ENCODE measurements at regions not wholly inside any gene's neighbourhood (a gene's known extent, or its start where the extent isn't known, plus 50 kb on each side); places are given as distances from the start of the nearest gene placed in this dataset.

DNA sequence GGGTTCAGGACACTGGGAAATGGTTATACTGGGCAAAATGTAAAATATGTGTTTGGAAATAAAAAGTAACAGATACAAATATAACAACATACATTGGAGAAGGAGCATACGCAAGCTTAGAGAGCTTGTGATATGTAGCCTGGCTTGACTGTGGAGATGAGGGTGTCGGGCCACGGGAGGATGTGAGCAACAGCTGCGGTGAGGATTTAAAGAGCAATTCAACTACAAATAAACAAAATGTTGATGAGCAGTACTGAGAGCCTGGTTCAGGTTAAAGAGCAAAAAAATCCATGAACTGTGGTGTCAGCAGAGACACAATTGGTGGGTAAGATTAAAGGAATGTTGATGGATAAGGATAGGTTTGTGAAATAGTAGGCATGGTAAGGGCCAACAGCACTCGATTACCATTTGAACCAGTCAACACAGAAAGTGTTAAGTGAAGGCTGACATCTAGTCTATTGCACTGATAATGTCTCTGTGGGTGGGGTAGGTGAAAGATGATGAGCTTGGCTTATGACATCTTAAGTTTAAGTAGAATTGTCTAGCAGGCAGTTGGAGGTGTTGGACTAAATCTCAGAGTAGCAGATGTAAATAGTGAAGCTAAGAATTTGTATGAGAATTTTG lies 723.2 kb downstream of the EPM2A start:
- DNase-seq, result no peak

DNA sequence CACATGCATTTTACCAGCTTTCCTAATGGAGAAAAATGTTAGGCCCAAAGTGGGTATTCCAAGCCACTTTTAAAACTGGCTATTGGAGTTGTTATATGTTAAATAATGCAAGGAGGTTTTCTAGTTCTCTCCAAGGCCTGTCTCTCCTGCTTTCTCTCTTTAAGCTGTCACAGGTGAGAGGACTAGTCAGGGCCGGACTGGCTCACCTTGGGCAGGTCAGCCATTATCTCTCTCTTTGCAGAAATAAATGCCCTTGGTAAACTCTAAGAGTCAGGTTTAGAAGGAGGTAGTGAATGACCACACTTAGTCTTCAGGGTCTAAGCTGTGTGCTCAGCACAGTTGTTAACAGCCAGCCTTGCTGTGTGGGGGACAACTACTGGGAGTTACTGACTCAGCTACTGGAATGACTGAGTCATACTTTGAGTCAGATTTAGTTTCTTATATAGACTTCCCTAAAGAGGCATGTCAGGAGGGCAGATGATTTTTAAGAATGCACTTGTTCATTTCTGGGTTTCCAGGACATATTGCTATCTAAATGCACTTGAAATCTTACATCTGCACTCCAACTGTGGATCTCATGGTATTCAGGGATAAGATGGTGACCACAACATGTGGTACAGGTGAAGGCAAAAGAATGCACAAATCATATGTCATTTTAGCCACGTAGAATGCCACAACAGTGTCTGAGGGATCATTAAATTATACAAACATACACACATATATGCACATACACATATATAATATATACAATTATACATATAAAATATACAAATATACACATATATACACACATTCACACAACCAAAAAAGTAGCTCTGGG lies 719.4 kb downstream of the EPM2A start:
- DNase-seq, result peak; percentile 63

DNA sequence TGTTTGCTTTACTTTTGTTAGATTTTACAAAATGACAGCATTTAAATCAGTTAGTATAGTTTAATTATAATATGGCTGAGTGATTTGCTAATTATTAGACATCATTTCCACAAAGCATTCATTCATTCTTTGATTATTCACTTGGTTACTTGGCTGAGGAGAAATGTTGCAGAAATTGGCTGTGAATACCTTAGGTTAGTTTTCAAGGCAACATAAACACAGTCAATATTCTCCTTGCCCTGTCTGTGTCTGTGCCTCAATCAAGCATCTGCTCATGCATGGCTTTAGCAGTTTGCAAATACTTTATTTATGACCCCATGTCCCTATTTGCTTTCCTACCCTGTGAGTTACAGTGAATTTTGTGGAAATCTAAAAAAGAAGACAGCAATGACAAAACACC lies 718.3 kb downstream of the EPM2A start:
- no peak for DNase-seq

DNA sequence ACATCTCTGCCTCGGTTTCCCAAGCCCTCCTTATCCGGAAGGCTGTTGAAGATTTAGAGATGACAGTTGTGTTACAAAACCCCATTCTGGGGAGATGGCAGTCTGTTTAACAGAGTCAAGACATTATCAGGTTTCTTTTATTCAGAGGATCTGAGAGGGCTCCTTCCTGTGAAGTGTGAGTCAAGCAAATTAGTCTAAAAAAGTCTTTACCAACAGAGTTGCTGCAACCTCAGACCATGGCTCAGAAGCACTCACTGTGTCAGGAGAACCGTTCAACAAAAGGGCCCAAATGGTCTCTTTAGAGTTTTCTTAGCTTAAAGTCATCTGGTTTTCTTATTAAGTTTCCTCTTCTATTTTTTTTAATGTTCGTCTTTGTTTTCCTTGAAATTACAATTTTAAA lies 717.8 kb downstream of the EPM2A start:
- DNase-seq, result no peak

DNA sequence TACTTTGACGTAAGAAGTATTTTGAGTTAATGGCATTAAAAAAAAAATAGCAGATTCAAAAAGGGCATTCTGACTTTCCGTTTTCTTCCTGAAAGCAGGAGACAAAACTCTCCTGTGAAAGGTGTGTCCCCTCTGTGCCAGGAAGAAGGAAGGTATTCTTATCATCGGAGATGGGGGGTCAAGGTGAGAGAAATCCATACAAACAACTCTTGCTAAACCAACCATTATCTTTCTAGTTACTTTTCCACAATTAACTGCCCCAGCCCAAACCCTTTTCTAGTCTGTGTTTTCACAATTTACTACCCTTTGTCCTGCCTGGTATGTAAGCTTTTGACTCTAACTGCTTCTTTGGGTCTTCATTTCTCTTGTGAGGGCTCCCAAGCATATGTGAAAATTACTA lies 717.3 kb downstream of the EPM2A start:
- no peak for DNase-seq

DNA sequence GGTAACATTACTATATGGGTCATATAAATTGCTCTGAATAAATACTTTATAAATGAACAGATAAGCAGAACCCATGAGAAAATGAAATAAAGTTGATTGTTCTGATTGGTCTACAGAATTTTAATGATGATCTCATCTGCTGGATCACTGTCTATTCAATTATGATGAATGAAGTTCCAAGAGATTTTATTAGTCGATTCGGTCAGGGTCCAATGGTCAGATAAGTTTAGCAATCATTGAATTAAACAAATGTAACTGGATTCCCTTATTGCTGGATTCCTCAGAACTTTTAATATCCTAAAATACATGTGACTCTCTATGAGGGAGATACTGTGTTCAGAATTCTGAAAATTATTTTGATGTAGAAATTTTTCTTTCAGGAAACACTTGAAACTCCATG lies 715.2 kb downstream of the EPM2A start:
- no peak for DNase-seq

DNA sequence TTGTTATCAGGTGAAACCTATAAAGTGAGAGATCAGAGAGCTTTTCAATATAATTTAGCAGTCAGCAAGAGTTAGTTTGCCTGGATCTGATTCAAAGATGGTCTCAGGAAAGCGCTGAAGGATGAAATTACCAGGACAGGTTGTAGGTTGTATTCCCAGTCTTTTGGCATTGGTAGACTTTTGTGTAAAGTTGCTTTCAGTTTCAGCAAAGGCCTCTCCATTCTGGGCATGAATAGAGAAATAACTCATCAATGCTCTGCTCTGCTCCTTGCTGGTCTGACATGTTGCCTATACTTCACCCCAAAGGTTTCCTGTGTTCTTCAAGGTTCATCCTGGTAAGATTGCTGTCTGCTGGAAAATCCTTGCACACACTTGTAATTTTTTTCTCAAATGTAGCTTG lies 714.8 kb downstream of the EPM2A start:
- DNase-seq, result no peak

DNA sequence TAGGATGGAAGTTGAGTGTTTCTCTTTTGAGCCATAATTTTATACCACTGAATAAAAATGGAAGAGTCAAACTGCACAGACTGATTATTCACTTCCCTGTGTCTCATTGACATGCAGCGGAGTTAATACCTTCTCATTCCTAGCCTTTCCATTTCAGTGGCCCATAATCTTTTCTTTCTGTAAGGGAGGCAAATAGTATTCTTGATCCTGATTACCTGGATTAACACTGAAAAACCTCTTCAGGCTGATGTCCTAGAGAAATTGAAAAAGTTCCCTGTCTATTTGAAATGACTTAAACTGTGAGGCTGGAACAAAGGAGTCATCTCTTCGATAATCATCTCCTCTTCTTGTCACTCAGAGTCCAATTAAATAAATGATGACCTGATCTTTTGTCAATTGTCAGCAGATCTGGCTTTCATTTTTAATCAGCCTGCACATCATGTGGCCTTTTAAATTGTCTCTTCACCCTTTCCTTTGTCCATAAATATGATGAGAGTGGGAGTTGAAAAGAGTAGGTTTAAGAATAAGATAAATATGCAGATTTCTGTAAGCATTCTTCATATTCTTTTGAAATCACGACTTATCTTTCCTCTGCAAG lies 713.0 kb downstream of the EPM2A start:
- DNase-seq, result no peak

DNA sequence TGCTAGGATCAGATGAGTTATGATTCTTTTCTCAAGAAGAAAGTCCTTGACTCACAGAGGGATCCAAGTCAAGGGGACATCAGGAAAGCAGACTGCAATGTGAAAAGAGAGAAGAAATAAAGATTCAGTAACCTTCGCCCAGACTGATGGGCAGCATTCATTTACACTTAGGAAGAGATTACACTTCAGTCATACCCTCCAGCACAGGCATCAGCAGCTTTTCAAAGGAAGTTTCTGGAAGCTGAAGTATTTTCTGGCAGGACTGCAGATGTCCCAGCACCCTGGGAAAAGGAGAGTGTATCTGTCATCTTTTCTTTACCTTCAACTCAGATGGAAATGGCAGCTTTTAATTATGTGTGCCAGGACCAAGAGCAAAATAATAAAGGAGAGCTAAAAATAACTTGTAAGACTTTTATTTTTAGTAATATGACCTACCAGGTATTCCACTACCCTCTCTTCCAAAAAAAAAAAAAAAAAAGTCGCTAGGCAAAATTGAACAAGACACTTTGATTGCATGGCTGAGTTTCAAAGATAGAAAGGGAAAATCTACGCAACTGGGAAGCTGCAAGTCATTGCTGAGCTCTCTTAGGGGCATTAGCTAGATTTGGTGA lies 712.1 kb downstream of the EPM2A start:
- no peak for DNase-seq

DNA sequence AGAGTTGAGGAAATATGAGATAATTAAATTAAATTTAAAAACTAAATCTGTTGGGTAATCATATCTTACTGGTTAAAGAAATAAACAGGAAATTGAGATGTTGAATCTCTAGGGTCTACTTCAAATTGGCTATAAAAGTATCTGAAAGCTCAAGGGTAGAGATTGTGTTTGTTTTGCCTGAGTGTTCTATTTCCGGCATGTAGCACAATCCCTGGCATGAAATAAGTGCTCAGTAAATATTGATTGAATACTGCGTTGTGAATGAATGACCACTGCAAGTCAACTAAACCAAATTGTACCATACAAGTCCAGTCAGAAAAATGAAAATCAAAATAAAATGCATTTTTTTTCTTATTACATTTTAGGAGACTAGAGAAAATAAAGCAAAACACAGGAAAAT lies 709.8 kb downstream of the EPM2A start:
- DNase-seq, result no peak

DNA sequence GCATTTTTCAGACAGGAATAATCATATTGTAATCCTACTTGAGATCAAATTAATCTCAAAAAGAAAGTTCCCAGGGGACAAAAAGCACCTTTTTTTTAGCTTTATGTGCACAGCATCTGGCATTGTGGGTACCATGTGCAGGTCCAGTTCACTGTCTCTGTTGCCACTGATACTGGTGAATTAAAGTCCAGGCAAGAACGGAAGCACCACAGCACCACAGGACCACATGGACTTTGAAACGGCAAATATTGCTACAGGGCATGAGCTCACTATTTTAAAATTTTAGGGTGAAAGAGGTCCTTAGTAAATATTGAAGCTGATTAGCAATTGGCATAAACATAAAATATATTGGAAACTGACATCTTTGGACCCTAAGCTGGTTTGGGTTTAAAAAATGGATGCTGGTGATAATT lies 709.0 kb downstream of the EPM2A start:
- DNase-seq, result no peak

DNA sequence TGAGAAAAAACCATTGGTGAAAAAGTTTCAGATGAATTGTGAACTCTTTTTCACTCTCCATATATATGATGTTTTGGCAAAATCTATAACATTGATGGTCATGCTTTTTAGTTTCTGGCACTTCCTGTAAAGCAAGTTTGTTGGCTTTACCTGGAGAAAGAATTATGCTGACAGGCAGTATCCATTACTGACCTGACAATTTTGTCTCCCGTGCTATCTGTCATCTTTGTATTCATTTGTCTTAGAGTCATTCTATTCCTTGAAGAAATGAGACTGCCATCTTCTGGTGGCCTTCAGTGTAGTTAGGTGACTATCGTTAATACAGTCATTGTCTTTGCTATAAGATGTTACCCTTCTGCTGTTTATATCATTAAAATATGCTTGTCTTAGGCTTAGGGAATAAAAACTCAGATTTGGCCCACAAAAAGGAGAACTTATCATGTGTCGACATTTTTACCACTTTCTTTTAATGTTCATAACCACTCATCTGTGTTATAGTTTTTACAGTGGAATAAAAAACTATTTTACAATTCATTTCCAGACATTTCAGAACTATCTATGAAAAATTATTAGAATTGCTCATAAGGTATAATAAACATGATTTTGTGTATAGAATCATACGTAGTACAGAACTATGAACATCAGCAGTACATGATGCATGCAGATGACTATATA lies 707.0 kb downstream of the EPM2A start:
- no peak for DNase-seq

DNA sequence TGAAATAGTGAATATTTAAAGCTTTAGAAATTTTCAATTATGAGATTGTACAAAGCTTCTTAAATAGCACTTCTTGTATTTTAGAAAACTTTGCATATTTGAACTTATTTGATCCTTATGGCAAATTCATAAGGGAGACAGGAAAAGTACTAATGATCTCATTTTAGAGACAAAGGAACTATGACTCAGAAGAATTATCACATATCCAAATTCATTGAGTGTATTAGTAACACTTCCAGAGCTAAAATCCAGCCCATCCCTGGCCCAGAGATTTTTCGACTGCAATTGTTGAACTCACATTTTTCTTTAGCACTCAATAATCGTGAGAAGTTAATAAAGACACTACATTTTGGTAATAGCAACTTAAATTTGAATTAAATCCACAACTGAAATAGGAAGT lies 704.3 kb downstream of the EPM2A start:
- no peak for DNase-seq

DNA sequence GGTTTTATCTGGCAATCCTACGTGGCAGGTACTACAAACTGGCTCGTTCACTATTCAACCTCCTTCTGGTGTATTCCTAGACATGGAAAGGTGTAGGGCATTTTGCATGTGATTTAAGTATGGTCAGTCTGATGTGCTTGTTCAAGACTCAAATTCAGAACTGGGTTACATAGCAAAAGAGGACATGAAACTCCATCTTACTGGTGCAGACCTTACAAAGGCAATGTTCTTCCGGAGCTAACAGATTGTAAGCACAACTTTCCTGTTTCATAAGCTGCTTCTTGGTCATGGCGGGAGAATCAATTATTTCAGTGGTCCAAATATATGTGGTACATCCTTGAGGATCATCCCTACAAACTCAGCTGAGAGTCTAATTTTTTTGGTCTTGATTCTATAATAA lies 703.4 kb downstream of the EPM2A start:
- DNase-seq, result no peak

DNA sequence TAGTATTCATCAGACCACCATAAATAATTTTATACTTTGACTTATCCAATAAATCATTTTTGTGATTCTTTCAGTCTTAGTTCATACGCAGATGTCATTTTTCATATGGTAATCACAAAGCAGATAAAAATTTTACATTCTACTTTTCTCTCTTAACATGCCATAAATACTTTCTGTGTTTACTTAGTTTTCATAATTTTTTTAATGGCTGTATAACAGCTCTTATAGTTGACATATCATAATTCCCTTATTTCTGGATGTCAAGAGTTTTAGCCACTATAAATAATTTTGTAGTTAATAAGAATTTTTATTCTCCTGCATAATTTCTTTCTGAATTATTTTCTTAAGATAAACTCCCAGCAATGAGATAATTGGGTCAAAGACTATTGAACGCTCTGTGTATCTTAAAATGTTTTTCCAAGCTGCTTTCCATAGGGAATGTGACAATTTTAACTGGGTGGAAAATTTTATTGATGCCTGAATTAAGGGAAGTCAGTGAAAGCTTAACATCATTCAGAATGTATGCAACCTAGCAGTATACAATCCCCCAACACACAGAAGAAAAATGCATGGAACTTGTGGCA lies 702.7 kb downstream of the EPM2A start:
- no peak for DNase-seq

DNA sequence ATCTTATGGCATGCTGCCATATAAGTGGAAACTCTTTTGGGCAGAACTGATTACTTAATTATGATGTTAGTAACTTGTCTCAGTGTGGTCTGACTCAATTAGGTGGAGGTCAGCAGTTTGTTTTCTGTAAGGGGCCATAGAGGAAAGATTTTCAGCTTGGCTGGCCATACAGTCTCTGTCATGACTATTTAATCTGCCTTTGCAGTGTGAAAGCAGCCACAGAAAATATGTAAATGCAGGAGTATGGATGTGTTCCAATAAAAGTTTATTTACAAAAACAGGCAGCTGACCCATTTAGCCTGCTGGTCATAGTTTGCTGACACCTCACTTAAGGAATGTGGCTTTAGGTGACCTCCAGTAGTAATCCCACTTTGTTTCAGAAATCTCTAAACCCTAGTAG lies 700.7 kb downstream of the EPM2A start:
- no peak for DNase-seq

DNA sequence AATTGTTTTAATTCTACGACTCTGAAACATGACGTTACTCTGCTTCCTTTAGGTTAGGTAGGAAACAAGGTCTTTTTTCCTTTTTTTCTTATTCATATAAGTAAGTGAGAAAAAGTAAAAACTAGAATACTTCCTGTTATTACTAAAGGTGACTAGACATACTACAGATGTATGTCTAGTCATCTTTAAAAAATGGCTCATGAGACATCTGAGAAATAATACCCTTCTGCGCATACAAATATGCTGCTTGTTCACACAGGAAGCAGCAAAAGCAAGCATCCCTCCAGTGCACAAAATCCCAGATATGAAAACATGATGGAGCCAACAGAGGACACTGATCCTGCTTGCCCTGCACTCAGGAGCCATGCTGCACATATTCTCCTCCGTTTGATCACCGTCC lies 699.1 kb downstream of the EPM2A start:
- no peak for DNase-seq

DNA sequence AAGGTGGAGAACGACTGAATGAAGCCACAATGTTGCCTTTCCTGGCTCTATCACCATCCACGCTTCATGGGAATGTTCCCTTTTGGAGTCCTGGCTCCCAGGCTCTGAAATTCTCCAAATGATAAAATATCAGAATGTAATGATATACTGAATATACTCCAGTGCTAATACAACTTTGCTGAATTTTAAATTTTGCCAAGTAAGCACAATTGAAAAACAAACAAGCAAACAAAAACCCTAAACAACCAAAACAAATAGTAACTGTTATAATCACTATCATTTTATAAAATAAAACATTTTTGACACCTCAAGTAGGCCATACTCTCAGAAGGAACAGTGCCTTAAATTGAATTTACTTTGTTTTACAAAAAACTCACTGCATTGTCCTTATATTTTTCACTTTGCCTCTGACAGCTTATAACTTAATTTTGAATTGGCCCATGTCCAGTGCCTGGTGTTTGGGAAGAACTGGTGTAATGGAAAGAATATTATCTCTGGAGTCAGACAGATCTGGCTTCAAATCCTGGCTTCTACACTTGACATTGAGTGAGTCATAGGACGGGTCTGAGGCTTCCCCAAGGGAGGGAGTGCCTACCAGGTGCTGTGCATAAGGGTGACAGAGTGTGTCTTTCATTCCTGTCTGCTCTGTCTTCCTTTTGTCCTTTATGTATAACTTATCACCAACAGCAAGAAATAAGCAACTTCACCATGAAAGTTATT lies 698.3 kb downstream of the EPM2A start:
- no peak for DNase-seq

DNA sequence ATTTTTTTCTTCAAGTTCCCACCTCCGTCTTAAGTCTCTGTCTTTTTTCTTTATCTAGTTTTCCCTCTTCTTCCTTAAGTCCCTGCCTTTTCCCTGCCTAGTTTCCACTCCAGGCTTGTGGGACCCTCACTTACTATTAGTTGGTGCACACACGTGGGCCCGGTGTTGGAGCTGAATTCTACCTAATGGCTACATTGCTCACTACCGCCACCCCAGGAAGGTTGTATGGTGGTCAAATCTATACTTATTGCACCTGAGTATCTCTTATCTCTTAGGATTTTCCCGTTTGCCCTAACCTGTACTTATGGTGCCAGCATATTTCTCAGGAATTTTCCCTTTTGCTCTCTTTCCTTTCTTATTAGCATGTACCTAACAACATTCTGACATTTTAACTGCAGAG lies 692.8 kb downstream of the EPM2A start:
- DNase-seq, result no peak

DNA sequence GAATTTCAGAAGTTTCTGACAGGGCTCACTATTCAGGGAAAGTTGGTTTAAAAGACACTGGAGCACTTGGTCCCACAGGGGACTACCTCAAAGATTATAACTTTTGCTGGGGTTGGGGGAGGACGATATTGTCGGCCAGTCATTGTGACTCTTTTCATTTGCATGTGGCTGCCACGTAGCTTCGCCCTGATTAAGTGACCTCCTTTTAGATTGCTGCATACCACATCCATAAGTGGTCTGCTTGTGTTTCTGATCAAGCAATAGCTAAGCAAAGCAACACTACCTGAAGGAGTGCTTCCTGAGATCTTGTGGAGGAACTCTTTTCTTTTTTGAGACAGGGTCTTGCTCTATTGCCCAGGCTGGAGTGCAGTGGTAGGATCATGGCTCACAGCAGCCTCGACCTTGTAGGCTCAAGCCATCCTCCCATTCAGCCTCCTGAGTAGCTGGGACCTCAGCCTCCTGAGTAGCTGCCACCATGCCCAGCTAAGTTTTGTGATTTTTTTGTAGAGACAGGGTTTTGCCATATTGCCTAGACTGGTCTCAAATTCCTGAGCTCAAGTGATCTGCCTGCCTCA lies 691.3 kb downstream of the EPM2A start:
- no peak for DNase-seq

DNA sequence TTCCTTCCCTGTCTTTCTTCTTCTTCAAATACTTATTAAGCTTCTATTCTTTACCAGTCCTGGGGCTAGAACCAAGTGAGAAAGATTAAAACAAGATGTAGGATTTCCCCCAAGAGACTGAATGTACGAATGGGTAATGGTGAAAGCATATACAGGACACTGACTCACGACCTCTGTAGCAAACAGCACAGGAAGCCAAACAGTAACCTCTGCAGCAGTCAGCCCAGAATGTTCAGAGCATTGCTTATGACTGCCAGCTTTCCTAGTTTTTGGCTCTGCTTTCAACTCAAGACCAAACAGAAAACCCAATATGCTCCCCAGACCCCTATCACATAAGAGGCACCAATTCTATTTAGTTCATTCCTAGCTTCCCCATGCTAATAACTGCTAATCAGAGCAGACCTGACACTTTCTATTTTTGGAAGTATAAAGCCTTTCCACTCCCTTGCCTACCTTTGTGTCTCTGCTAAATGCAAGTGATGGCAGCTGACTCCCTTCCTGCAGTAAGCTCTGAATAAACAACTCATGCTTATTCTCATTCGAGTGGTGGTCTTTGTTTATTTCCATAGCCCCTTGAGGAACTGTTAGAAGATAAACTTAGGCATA lies 690.6 kb downstream of the EPM2A start:
- no peak for DNase-seq

DNA sequence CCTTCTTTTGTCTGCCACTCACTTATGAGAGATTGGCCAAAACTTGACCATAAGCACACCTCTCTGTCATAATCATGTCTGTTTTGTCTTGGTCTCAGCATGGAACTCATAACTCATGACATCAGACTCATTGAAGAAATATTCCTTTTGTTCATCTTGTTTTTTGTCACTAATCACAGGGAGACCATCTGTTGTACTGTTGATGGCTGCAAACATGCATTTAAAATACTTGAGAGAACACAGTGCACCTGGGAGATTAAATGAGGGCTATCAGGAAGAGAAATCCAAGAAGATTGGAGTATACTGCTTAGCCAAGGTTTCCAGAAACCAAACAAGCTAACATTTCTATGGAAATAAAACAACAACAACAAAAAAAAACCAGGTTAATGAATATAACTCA lies 689.7 kb downstream of the EPM2A start:
- DNase-seq, result no peak
